Omental fat pad (tissue), 3 donors: ENCODE measurements at regions not wholly inside any gene's neighbourhood (a gene's known extent, or its start where the extent isn't known, plus 50 kb on each side); places are given as distances from the start of the nearest gene placed in this dataset.
A peak's percentile ranks its signal among the peaks of the same experiment; 100 is the strongest.

Experiments used
- ATAC-seq: fragments of 150-250 bp; one replicate; pipeline ENCODE4 v1.9.1; 2016; ENCODE audit warnings: mild to moderate bottlenecking, moderate library complexity; ENCODE audit not compliant: low FRiP score
- DNase-seq: peaks from one replicate; pipeline ENCODE4 v3.0.0-alpha.2; 2019; ENCODE audit warnings: low spot score
- CTCF ChIP-seq, 3 donors: fragments of 450-650 bp; IDR thresholded peaks; one replicate each; pipeline ENCODE4 v1.5.1; 2016 to 2017; ENCODE audit warnings: antibody characterized with exemption in 3 of 3, mild to moderate bottlenecking in 3 of 3, moderate library complexity in 2 of 3

- no peak for DNase-seq
- ATAC-seq = peak; percentile 86
- no peak for TF ChIP-seq CTCF (IDR thresholded peaks at IDR 0.05)
Observed at GRCh38 chr3:99108508-99108907, 207.0 kb upstream of the DCBLD2 start.

- TF ChIP-seq CTCF (IDR thresholded peaks at IDR 0.05) = no peak
- no peak for ATAC-seq
- no peak for DNase-seq
Observed at GRCh38 chr3:99094606-99095005, 193.1 kb upstream of the DCBLD2 start.

DNA sequence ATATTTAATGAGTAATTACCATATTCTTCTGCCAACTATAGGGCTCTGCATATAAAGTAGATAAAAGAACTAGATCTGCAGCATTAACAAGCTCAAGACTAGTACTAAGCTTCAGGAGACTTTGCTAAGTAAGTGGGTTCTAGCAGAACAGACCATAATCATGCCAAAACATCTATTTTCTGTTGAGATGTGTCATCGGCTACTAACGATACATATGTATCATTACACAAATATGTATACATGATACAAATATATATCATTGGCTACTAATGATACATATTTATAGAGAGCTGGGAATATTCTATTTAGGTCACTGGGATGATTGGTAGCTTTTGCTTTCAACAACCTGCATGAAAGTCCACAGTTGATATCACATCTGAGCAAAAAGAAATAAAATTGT, 185.8 kb upstream of the DCBLD2 start:
- no peak for ATAC-seq
- no peak for TF ChIP-seq CTCF (IDR thresholded peaks at IDR 0.05)

GRCh38 chr3:99084826-99085225, 183.3 kb upstream of the DCBLD2 start:
- TF ChIP-seq CTCF (IDR thresholded peaks at IDR 0.05) = no peak
- ATAC-seq (no peak), DNase-seq (no peak)

More for the DNA sequence above, 185.8 kb upstream of the DCBLD2 start:
- no peak for DNase-seq

- DNase-seq = no peak
- TF ChIP-seq CTCF (IDR thresholded peaks at IDR 0.05) = no peak
Observed at GRCh38 chr3:99084156-99084555, 182.7 kb upstream of the DCBLD2 start.

DNA sequence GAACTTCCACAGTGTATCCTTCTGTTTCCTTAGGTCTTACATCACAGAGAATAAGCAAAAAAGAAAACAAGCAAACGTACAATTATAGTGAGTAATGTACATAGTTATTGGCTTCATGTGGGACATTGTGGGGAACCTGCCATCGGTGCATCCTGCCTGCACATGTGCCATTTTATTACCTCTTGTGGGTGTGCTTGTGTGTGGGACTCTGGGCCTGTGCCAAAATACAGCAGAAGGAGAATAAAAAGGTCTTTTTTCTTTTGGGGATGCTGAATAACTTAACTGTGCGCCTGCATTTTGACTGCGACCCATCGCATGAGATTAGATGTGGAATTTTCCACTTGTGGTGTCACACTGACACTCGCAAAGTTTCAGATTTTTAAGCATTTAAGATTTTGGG, 169.6 kb upstream of the DCBLD2 start:
- DNase-seq (no peak), ATAC-seq (no peak)
- no peak for TF ChIP-seq CTCF (IDR thresholded peaks at IDR 0.05)

More at GRCh38 chr3:99084156-99084555, 182.7 kb upstream of the DCBLD2 start:
- ATAC-seq = no peak

- ATAC-seq = no peak
Observed at GRCh38 chr3:99069973-99070372, 168.5 kb upstream of the DCBLD2 start.

More at GRCh38 chr3:99069973-99070372, 168.5 kb upstream of the DCBLD2 start:
- TF ChIP-seq CTCF (IDR thresholded peaks at IDR 0.05) = no peak
- DNase-seq = no peak
